BJ (cell line): ENCODE measurements at regions not wholly inside any gene's neighbourhood (a gene's known extent, or its start where the extent isn't known, plus 50 kb on each side); places are given as distances from the start of the nearest gene placed in this dataset.

Experiments used
- CTCF ChIA-PET: fragments of 350-600 bp; formaldehyde crosslinking; extraction: SDS; loops from one replicate; lab custom pipeline; 2021; ENCODE audit warnings: antibody characterized with exemption, inconsistent platforms; lab: Yijun Ruan, JAX
- POLR2A ChIA-PET: fragments of 300-600 bp; sonication (Branson Sonifier 250); formaldehyde crosslinking; extraction: SDS; loops from one replicate; lab custom pipeline; 2021; ENCODE audit warnings: antibody characterized with exemption; lab: Charles Lee
- DNase-seq: peaks from one replicate; pipeline ENCODE4 v3.0.0-alpha.2; 2011; ENCODE audit warnings: low read depth
- H3K27me3 ChIP-seq: 2 replicates; pipeline ENCODE4 v1.6.0; 2011; ENCODE audit warnings: low read length; ENCODE audit not compliant: control insufficient read depth, insufficient read depth
- H3K36me3 ChIP-seq: 2 replicates; pipeline ENCODE4 v1.5.1; 2011; ENCODE audit warnings: low read length; ENCODE audit not compliant: control insufficient read depth, insufficient read depth
- H3K4me3 ChIP-seq: 2 replicates; pipeline ENCODE4 v1.5.1; 2011; ENCODE audit warnings: low read depth, mild to moderate bottlenecking, control low read depth, low read length
- TF ChIP-seq, protein P1 (sequence below): IDR thresholded peaks from 2 replicates; pipeline ENCODE4 v1.5.1; 2011; ENCODE audit warnings: low read depth, mild to moderate bottlenecking, control low read depth, inconsistent platforms, low read length, moderate library complexity; ENCODE audit not compliant: insufficient read depth

DNA sequence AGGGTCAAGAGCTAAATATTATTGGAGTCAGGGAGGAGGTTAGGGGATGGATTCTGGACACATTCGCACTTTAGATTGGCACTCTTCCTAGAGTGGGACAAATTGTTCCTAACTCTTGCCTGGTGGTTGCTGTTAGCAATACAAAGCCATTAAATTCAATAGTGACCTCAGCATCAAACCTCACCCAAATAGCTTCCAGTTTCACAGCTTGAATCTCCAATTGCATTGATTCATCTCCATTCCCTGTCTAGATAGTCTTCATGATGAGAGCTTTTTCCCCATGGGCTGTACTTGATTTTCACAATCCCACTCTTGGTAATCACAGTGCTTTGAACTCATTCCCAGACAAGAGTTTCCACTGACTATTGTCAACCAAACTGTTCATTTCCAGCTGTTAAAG, 585.9 kb upstream of the SYT4 start:
- H3K4me3 ChIP-seq = no peak overlapping the region
- CTCF ChIA-PET = no interaction called here

DNA sequence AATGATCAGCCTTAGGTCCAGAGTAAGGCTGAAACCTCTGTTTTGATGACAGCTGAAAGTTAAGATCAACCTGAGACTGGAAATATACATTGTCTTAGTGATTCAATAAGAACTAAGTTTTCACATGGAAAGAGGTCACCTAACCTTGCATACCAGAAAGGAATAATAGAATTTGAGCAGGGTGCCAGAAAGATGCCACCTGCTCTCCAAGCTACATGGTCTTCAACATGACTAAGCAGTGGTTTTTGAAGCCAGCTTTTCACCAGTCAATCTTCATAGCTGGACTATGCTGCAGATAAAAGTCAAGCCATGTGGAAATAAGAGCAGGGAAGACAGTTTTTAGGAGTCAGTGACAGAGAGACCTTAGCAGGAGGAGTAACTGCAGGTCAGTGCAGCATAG, 589.4 kb upstream of the SYT4 start:
- Histone ChIP-seq H3K4me3 (no peak overlapping the region), H3K27me3 (no peaks in the 10 kb centered on the region), H3K36me3 (no peaks in the 10 kb centered on the region)
- ChIA-PET CTCF (no interaction called here), POLR2A (no interaction called here)
- DNase-seq = no peak
- TF ChIP-seq, protein P1, sequence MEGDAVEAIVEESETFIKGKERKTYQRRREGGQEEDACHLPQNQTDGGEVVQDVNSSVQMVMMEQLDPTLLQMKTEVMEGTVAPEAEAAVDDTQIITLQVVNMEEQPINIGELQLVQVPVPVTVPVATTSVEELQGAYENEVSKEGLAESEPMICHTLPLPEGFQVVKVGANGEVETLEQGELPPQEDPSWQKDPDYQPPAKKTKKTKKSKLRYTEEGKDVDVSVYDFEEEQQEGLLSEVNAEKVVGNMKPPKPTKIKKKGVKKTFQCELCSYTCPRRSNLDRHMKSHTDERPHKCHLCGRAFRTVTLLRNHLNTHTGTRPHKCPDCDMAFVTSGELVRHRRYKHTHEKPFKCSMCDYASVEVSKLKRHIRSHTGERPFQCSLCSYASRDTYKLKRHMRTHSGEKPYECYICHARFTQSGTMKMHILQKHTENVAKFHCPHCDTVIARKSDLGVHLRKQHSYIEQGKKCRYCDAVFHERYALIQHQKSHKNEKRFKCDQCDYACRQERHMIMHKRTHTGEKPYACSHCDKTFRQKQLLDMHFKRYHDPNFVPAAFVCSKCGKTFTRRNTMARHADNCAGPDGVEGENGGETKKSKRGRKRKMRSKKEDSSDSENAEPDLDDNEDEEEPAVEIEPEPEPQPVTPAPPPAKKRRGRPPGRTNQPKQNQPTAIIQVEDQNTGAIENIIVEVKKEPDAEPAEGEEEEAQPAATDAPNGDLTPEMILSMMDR = no peak

More for the DNA sequence above, 585.9 kb upstream of the SYT4 start:
- no peak for DNase-seq
- Histone ChIP-seq H3K27me3 (no peaks in the 10 kb centered on the region), H3K36me3 (no peaks in the 10 kb centered on the region)
- TF ChIP-seq, protein P1 = no peak
- POLR2A ChIA-PET = no interaction called here

DNA sequence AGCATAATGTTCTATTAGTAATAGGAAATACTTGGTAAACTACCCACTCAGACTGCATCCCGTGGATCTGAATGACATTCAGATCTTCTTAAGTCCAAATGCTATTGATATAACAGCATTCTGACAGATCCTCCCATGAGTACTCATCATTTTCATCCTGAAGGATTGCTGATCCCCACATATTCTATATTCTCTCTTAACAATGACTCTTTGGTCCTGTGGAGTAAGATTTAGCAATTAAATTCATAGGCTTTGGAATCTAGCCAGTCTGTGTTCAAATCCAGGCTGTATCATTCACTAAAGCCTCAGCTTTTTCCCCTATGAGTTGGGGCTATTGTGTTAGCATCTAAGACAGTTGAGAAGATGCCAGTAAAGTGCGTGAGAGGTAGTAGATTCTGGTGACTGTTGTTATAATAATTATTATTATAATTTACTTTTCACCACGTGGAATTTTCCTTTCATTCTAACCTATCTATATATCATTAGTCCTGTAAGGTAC, 591.3 kb upstream of the SYT4 start:
- POLR2A ChIA-PET = no interaction called here
- CTCF ChIA-PET = no interaction called here
- TF ChIP-seq, protein P1 = no peak
- DNase-seq = no peak
- Histone ChIP-seq H3K36me3 (no peaks in the 10 kb centered on the region), H3K4me3 (no peak overlapping the region), H3K27me3 (no peaks in the 10 kb centered on the region)

DNA sequence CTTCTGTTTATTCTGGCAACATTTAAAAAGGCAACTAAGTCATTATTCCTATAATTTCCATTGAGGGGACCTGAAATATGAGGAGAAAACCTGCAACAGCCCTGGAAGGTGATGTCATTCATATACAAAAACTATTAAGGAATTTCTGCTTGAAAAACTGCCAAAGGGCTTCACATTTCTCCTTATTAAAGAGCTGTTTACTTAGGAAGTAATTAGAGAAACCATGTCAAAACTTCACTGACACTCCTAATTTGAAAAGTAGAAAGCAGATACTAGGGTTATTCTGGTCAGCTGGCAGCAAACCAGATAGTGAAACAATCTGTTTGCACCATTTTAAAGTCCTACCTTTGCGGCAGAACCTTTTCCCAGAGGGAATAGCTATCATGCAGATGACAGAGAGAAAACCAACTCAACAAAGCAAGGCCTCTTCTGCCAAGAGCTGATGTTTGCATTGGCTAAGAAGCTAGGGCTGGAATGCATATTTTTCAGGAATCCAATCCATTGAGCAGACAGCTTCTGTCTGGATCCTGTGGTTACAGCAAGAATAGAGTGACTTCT, 592.2 kb upstream of the SYT4 start:
- no peak for DNase-seq
- POLR2A ChIA-PET = no interaction called here

DNA sequence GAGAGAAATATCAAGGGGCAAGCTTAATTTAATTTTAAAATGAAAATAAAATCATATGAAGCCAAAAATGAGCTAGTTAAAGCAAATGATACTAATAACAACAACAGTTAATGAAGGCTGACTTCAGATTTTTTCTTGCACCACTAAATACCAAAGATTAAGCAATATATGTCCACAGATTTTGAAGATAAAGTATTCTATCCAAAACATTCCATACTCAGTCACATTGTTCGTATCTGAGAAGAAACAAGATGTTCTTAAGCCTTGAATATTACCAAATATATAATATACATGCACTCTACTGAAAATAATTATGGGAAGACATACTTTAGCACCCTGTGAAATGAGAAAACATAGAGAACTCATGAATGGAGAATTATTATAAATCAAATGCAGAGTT, 593.3 kb upstream of the SYT4 start:
- ChIA-PET POLR2A (no interaction called here), CTCF (no interaction called here)
- TF ChIP-seq, protein P1 = no peak
- Histone ChIP-seq H3K27me3 (no peaks in the 10 kb centered on the region), H3K4me3 (no peak overlapping the region), H3K36me3 (no peaks in the 10 kb centered on the region)
- DNase-seq = no peak

More for the DNA sequence above, 592.2 kb upstream of the SYT4 start:
- H3K27me3 ChIP-seq = no peaks in the 10 kb centered on the region
- CTCF ChIA-PET = interaction anchor here (0.6 to 0.7 kb wide), 4 partner anchors 22 to 710 kb away, joined by 3 read pairs; no protein-coding TSS in a partner anchor
- TF ChIP-seq, protein P1 = no peak
- H3K4me3 ChIP-seq = no peak overlapping the region
- H3K36me3 ChIP-seq = no peaks in the 10 kb centered on the region
